HFF-Myc (cell line): ENCODE measurements at regions not wholly inside any gene's neighbourhood (a gene's known extent, or its start where the extent isn't known, plus 50 kb on each side); places are given as distances from the start of the nearest gene placed in this dataset.

Source experiments
- DNase-seq: peaks from one replicate; pipeline ENCODE4 v3.0.0-alpha.2; 2011; ENCODE audit warnings: low read depth; ENCODE audit errors: extremely low read depth
- H3K4me3 ChIP-seq: replicated peaks from 2 replicates; pipeline ENCODE4 v1.5.1; 2011; ENCODE audit warnings: low read depth, mild to moderate bottlenecking, control low read depth, low read length
- CTCF ChIP-seq: IDR thresholded peaks from 2 replicates; pipeline ENCODE4 v1.5.1; 2012; ENCODE audit warnings: mild to moderate bottlenecking, low read depth, low read length, control low read depth; ENCODE audit errors: missing control alignments

GRCh38 chr13:53357582-53357981 is 329.0 kb downstream of the OLFM4 start:
- no peak for DNase-seq
- TF ChIP-seq CTCF, result no peak
- H3K4me3 ChIP-seq, result no peak overlapping the region

- H3K4me3 ChIP-seq, result no peak overlapping the region
- TF ChIP-seq CTCF, result no peak
- DNase-seq, result no peak
Measured at GRCh38 chr13:53368948-53369347, 340.3 kb downstream of the OLFM4 start.

- DNase-seq, result no peak
- no peak for TF ChIP-seq CTCF
- no peak overlapping the region for H3K4me3 ChIP-seq
Measured at GRCh38 chr13:53379485-53379884, 350.9 kb downstream of the OLFM4 start.

- TF ChIP-seq CTCF, result no peak
- no peak overlapping the region for H3K4me3 ChIP-seq
- DNase-seq, result no peak
Measured at GRCh38 chr13:53382008-53382407, 353.4 kb downstream of the OLFM4 start.

- DNase-seq, result no peak
- no peak for TF ChIP-seq CTCF
- no peak overlapping the region for H3K4me3 ChIP-seq
Measured at GRCh38 chr13:53398051-53398450, 369.4 kb downstream of the OLFM4 start.

- DNase-seq, result no peak
- no peak for TF ChIP-seq CTCF
- no peak overlapping the region for H3K4me3 ChIP-seq
Measured at GRCh38 chr13:53405616-53406015, 377.0 kb downstream of the OLFM4 start.

- TF ChIP-seq CTCF, result no peak
- no peak overlapping the region for H3K4me3 ChIP-seq
- DNase-seq, result no peak
Measured at GRCh38 chr13:53408306-53408705, 379.7 kb downstream of the OLFM4 start.
